Lower leg skin (tissue), 3 donors: ENCODE measurements at regions not wholly inside any gene's neighbourhood (a gene's known extent, or its start where the extent isn't known, plus 50 kb on each side); places are given as distances from the start of the nearest gene placed in this dataset.

Source experiments
- CTCF ChIP-seq, 3 donors: fragments of 450-650 bp; IDR thresholded peaks; one replicate each; pipeline ENCODE4 v1.5.1; 2016; ENCODE audit warnings: antibody characterized with exemption in 3 of 3, mild to moderate bottlenecking in 3 of 3, moderate library complexity in 2 of 3
- POLR2A ChIP-seq, 2 donors: fragments of 450-650 bp; IDR thresholded peaks; one replicate each; pipeline ENCODE4 v1.6.1; 2016 to 2017; ENCODE audit warnings: antibody characterized with exemption in 2 of 2, mild to moderate bottlenecking in 1 of 2, moderate library complexity in 1 of 2

GRCh38 chr20:7432612-7433011 is 507.6 kb downstream of the HAO1 start:
- no peak for TF ChIP-seq CTCF (IDR thresholded peaks at IDR 0.05)
- TF ChIP-seq POLR2A (IDR thresholded peaks at IDR 0.05) = no peak
